ENCODE measurements at regions not wholly inside any gene's neighbourhood (a gene's known extent, or its start where the extent isn't known, plus 50 kb on each side); places are given as distances from the start of the nearest gene placed in this dataset.

GRCh38 chr7:126227055-126227454 lies 1025.7 kb downstream of the GRM8 start:
- Histone ChIP-seq H3K4me1 (no peaks in the 10 kb centered on the region), H3K27me3 (replicated peaks in 1 of 7) (no peaks in the 10 kb centered on the region), H3K4me3 (no peak overlapping the region), H3K36me3 (no peaks in the 10 kb centered on the region), H3K9me3 (peaks cover 0 to 14% (median 0%) of the 10 kb centered on the region in 8 donors), H3K27ac (no peak overlapping the region)
- intact Hi-C loops (cut with DNase I; ENCODE audit: low total_unique reads) = no loop called here
- no peak for DNase-seq
- TF ChIP-seq CTCF (IDR thresholded peaks at IDR 0.05 in 8 of 11, conservative IDR thresholded peaks at IDR 0.05 in 3 of 11) = no peak
- no peak for TF ChIP-seq POLR2AphosphoS5 (IDR thresholded peaks at IDR 0.05)
- TF ChIP-seq POLR2A (IDR thresholded peaks at IDR 0.05) = no peak

- Histone ChIP-seq H3K27ac (no peak overlapping the region), H3K4me3 (no peak overlapping the region), H3K27me3 (replicated peaks in 1 of 7) (no peaks in the 10 kb centered on the region), H3K4me1 (no peaks in the 10 kb centered on the region), H3K36me3 (no peaks in the 10 kb centered on the region), H3K9me3 (peaks cover 0 to 36% (median 7%) of the 10 kb centered on the region in 8 donors)
- intact Hi-C loops (cut with DNase I; ENCODE audit: low total_unique reads) = no loop called here
- TF ChIP-seq POLR2A (IDR thresholded peaks at IDR 0.05) = no peak
- 77 to 89% (median 87%) methylated on average over 3 of the region's 3 CpGs for WGBS, 5 donors
- DNase-seq = no peak
These were observed 1029.0 kb downstream of the GRM8 start for GRCh38 chr7:126223729-126224128.

GRCh38 chr7:126222782-126223181 lies 1030.0 kb downstream of the GRM8 start:
- peaks cover 0 to 39% (median 8%) of the 10 kb centered on the region in 8 donors for H3K9me3 ChIP-seq
- no peak overlapping the region for H3K4me3 ChIP-seq
- no peak for DNase-seq
- H3K4me1 ChIP-seq = no peaks in the 10 kb centered on the region
- no peak overlapping the region for H3K27ac ChIP-seq
- intact Hi-C loops (cut with DNase I; ENCODE audit: low total_unique reads) = no loop called here
- no peaks in the 10 kb centered on the region for H3K36me3 ChIP-seq
- 64 to 80% (median 72%) methylated on average over 3 of the region's 3 CpGs for WGBS, 5 donors
- H3K27me3 ChIP-seq (replicated peaks in 1 of 7) = no peaks in the 10 kb centered on the region
- TF ChIP-seq CTCF (IDR thresholded peaks at IDR 0.05 in 8 of 11, conservative IDR thresholded peaks at IDR 0.05 in 3 of 11) = no peak
- TF ChIP-seq POLR2AphosphoS5 (IDR thresholded peaks at IDR 0.05) = no peak
- no peak for TF ChIP-seq POLR2A (IDR thresholded peaks at IDR 0.05)

GRCh38 chr7:126215785-126216184 lies 1037.0 kb downstream of the GRM8 start:
- Histone ChIP-seq H3K4me1 (no peaks in the 10 kb centered on the region), H3K36me3 (no peaks in the 10 kb centered on the region), H3K27ac (no peak overlapping the region), H3K9me3 (peaks cover 0 to 20% (median 7%) of the 10 kb centered on the region in 8 donors), H3K4me3 (no peak overlapping the region), H3K27me3 (replicated peaks in 1 of 7) (no peaks in the 10 kb centered on the region)
- 68 to 81% (median 71%) methylated on average over 2 of the region's 2 CpGs for WGBS, 5 donors
- intact Hi-C loops (cut with DNase I; ENCODE audit: low total_unique reads) = no loop called here
- DNase-seq = no peak
- TF ChIP-seq POLR2AphosphoS5 (IDR thresholded peaks at IDR 0.05) = no peak

GRCh38 chr7:126213876-126214275 lies 1038.9 kb downstream of the GRM8 start:
- WGBS, 5 donors = 77 to 100% (median 93%) methylated on average over 1 of the region's 1 CpG
- H3K27ac ChIP-seq = no peak overlapping the region
- intact Hi-C loops (cut with DNase I; ENCODE audit: low total_unique reads) = no loop called here

GRCh38 chr7:126211875-126212274 lies 1040.9 kb downstream of the GRM8 start:
- Histone ChIP-seq H3K27ac (no peak overlapping the region), H3K36me3 (no peaks in the 10 kb centered on the region), H3K9me3 (no peaks in the 10 kb centered on the region), H3K27me3 (replicated peaks in 1 of 7) (no peaks in the 10 kb centered on the region), H3K4me3 (no peak overlapping the region), H3K4me1 (no peaks in the 10 kb centered on the region)
- TF ChIP-seq CTCF (IDR thresholded peaks at IDR 0.05 in 8 of 11, conservative IDR thresholded peaks at IDR 0.05 in 3 of 11) (no peak), POLR2AphosphoS5 (IDR thresholded peaks at IDR 0.05) (no peak), POLR2A (IDR thresholded peaks at IDR 0.05) (no peak)
- DNase-seq = no peak
- intact Hi-C loops (cut with DNase I; ENCODE audit: low total_unique reads) = no loop called here

More at GRCh38 chr7:126213876-126214275, 1038.9 kb downstream of the GRM8 start:
- H3K9me3 ChIP-seq = peaks cover 0 to 4% (median 0%) of the 10 kb centered on the region in 8 donors
- no peak overlapping the region for H3K4me3 ChIP-seq
- TF ChIP-seq POLR2AphosphoS5 (IDR thresholded peaks at IDR 0.05) = no peak
- no peaks in the 10 kb centered on the region for H3K4me1 ChIP-seq
- H3K36me3 ChIP-seq = no peaks in the 10 kb centered on the region
- H3K27me3 ChIP-seq (replicated peaks in 1 of 7) = no peaks in the 10 kb centered on the region
- DNase-seq = no peak

Data from spleen (tissue), 11 donors.